Osteoblast (primary cell): ENCODE measurements at regions not wholly inside any gene's neighbourhood (a gene's known extent, or its start where the extent isn't known, plus 50 kb on each side); places are given as distances from the start of the nearest gene placed in this dataset.

Experiments used
- DNase-seq: peaks from one replicate; pipeline ENCODE4 v3.0.0; 2011; ENCODE audit warnings: low spot score, mixed read lengths; ENCODE audit not compliant: insufficient read length; ENCODE audit errors: missing footprints
- H2AFZ ChIP-seq: 2 replicates; pipeline ENCODE4 v1.6.0; 2011; ENCODE audit warnings: mild to moderate bottlenecking, low read length
- H3K27ac ChIP-seq: 2 replicates; pipeline ENCODE4 v1.5.1; 2011; ENCODE audit warnings: mild to moderate bottlenecking, low read depth, low read length, moderate library complexity
- H3K27me3 ChIP-seq: 2 replicates; pipeline ENCODE4 v1.6.0; 2012; ENCODE audit warnings: mild to moderate bottlenecking, control low read depth, inconsistent platforms, low read length, moderate library complexity; ENCODE audit not compliant: insufficient read depth
- H3K36me3 ChIP-seq: 2 replicates; pipeline ENCODE4 v1.5.1; 2011; ENCODE audit warnings: mild to moderate bottlenecking, low read length, control low read depth, moderate library complexity; ENCODE audit not compliant: insufficient read depth
- H3K4me1 ChIP-seq: 2 replicates; pipeline ENCODE4 v1.5.1; 2011; ENCODE audit warnings: mild to moderate bottlenecking, low read length, control low read depth, moderate library complexity; ENCODE audit not compliant: insufficient read depth
- H3K4me2 ChIP-seq: 2 replicates; pipeline ENCODE4 v1.6.0; 2011; ENCODE audit warnings: mild to moderate bottlenecking, low read length; ENCODE audit not compliant: insufficient read depth
- H3K4me3 ChIP-seq: fragments of 200-600 bp; sonication (generic); 3 replicates; pipeline ENCODE4 v1.5.1; 2012; ENCODE audit warnings: mild to moderate bottlenecking, low read length, inconsistent platforms; ENCODE audit not compliant: insufficient read depth
- H3K79me2 ChIP-seq: 2 replicates; pipeline ENCODE4 v1.6.0; 2012; ENCODE audit warnings: mild to moderate bottlenecking, low read length, control low read depth, inconsistent platforms; ENCODE audit not compliant: insufficient read depth
- H3K9me3 ChIP-seq: 2 replicates; pipeline ENCODE4 v1.5.1; 2011; ENCODE audit warnings: low read depth, low read length, control low read depth
- H4K20me1 ChIP-seq: 2 replicates; pipeline ENCODE4 v1.6.0; 2012; ENCODE audit warnings: mild to moderate bottlenecking, low read length, control low read depth; ENCODE audit not compliant: insufficient read depth
- TF ChIP-seq, protein P1 (sequence below): IDR thresholded peaks from 2 replicates; pipeline ENCODE4 v1.5.1; 2011; ENCODE audit warnings: mild to moderate bottlenecking, low read depth, low read length, moderate library complexity; ENCODE audit errors: extremely low read depth

GRCh38 chr2:53268086-53268485 is 499.5 kb upstream of the CHAC2 start:
- no peak overlapping the region for H3K4me3 ChIP-seq
- no peaks in the 10 kb centered on the region for H3K27me3 ChIP-seq
- no peak overlapping the region for H3K4me2 ChIP-seq
- no peaks in the 10 kb centered on the region for H3K36me3 ChIP-seq
- no peaks in the 10 kb centered on the region for H3K4me1 ChIP-seq
- H3K9me3 ChIP-seq, result no peaks in the 10 kb centered on the region
- no peak overlapping the region for H2AFZ ChIP-seq
- TF ChIP-seq, protein P1, sequence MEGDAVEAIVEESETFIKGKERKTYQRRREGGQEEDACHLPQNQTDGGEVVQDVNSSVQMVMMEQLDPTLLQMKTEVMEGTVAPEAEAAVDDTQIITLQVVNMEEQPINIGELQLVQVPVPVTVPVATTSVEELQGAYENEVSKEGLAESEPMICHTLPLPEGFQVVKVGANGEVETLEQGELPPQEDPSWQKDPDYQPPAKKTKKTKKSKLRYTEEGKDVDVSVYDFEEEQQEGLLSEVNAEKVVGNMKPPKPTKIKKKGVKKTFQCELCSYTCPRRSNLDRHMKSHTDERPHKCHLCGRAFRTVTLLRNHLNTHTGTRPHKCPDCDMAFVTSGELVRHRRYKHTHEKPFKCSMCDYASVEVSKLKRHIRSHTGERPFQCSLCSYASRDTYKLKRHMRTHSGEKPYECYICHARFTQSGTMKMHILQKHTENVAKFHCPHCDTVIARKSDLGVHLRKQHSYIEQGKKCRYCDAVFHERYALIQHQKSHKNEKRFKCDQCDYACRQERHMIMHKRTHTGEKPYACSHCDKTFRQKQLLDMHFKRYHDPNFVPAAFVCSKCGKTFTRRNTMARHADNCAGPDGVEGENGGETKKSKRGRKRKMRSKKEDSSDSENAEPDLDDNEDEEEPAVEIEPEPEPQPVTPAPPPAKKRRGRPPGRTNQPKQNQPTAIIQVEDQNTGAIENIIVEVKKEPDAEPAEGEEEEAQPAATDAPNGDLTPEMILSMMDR, result no peak
- no peak overlapping the region for H3K27ac ChIP-seq
- H4K20me1 ChIP-seq, result no peaks in the 10 kb centered on the region
- no peaks in the 10 kb centered on the region for H3K79me2 ChIP-seq
- DNase-seq, result no peak

GRCh38 chr2:53265544-53266299 is 501.9 kb upstream of the CHAC2 start:
- no peaks in the 10 kb centered on the region for H4K20me1 ChIP-seq
- H3K36me3 ChIP-seq, result no peaks in the 10 kb centered on the region
- H3K27me3 ChIP-seq, result no peaks in the 10 kb centered on the region
- no peak overlapping the region for H3K4me2 ChIP-seq
- no peaks in the 10 kb centered on the region for H3K9me3 ChIP-seq
- TF ChIP-seq, protein P1, result no peak
- no peak overlapping the region for H2AFZ ChIP-seq
- DNase-seq, result no peak
- no peak overlapping the region for H3K27ac ChIP-seq
- no peak overlapping the region for H3K4me3 ChIP-seq
- no peaks in the 10 kb centered on the region for H3K79me2 ChIP-seq
- no peaks in the 10 kb centered on the region for H3K4me1 ChIP-seq

DNA sequence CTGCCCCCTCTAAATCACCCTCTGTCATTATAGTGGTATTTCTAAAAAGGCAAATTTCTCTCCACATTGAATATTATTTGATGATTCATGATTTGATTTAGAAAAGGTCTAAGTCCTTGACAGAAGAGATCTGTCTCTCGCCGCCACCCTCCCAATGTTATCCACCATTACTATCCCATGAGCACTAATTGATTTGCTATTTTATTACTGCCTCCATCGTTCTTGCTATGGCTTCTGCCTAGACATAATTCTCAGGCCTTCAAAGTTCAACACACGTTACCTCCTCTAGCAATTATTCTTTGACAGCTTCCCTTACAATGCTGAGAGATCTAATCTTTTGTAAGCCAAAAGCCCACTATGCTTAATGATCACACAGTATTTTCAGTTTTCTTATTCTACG is 507.0 kb upstream of the CHAC2 start:
- Histone ChIP-seq H2AFZ (no peak overlapping the region), H3K27ac (no peak overlapping the region), H3K4me3 (no peak overlapping the region), H3K4me1 (no peaks in the 10 kb centered on the region), H3K27me3 (no peaks in the 10 kb centered on the region), H3K79me2 (no peaks in the 10 kb centered on the region), H3K36me3 (no peaks in the 10 kb centered on the region), H4K20me1 (no peaks in the 10 kb centered on the region), H3K9me3 (no peaks in the 10 kb centered on the region), H3K4me2 (no peak overlapping the region)
- DNase-seq, result no peak
- TF ChIP-seq, protein P1, result no peak

DNA sequence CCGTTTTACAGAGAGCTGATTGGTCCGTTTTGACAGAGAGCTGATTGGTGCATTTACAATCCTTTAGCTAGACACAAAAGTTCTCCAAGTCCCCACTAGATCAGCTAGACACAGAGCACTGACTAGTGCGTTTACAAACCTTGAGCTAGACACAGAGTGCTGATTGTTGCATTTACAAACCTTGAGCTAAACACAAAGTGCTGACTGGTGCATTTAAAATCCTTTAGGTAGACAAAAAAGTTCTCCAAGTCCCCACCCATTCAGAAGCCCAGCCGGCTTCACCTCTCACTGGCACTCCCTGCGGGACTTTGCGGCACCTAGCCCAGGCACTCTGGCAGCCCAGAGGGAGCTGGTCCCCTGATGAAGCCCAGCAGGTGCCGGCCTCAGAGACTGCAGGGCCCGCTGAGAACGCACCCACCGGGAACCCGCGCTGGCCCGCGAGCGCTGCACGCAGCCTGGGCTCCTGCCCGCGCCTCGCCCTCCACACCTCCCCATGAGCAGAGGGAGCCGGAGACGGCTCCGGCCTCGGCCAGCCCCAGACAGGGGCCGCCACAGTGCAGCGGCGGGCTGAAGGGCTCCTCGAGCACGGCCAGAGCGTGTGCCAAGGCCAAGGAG is 508.1 kb upstream of the CHAC2 start:
- H4K20me1 ChIP-seq, result no peaks in the 10 kb centered on the region
- no peaks in the 10 kb centered on the region for H3K79me2 ChIP-seq
- H3K36me3 ChIP-seq, result no peaks in the 10 kb centered on the region
- no peak overlapping the region for H3K4me3 ChIP-seq
- no peaks in the 10 kb centered on the region for H3K9me3 ChIP-seq
- no peak for DNase-seq
- H3K4me2 ChIP-seq, result no peak overlapping the region
- H3K27me3 ChIP-seq, result no peaks in the 10 kb centered on the region
- H3K27ac ChIP-seq, result no peak overlapping the region
- TF ChIP-seq, protein P1, result no peak
- H2AFZ ChIP-seq, result no peak overlapping the region
- no peaks in the 10 kb centered on the region for H3K4me1 ChIP-seq
